ENCODE measurements at regions not wholly inside any gene's neighbourhood (a gene's known extent, or its start where the extent isn't known, plus 50 kb on each side); places are given as distances from the start of the nearest gene placed in this dataset.
A peak's percentile ranks its signal among the peaks of the same experiment; 100 is the strongest.

DNA sequence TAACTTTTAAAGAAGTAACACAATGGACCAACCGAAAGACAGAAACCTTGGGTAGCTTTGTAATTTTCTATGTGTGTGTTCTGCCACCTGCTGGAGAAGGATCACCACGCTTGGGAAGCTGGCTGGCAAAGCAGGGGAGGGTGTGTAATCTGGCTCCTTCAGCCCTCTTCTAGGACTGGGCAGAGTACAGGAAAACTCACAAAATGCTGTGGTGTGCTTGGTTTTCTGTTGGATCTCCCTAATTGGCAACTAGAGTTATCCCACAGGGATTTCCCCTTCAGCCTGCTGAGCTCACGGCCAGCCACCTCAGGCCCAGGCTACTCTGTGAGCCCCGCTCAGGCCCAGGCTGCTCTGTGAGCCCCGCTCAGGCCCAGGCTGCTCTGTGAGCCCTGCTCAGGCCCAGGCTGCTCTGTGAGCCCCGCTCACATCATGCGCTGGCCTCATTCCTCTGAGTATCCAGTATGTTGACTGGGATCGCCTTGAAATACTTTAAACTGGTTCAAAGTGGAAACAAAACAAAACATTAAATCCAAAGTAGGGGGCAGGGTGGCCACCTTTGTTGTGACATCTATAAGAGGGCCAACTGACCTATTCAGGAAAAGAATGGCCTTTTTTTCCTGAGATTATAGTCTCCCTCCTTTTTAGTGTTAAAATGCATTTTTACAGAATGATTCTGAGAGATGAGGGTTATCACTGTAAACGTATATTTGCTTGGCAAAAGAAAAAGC, 52.0 kb upstream of the RNU6-8 start:
- peak; percentile 38 for DNase-seq

GRCh38 chr14:32255789-32256188, 52.7 kb upstream of the RNU6-8 start:
- no peak for DNase-seq

GRCh38 chr14:32256576-32256975, 53.5 kb upstream of the RNU6-8 start:
- DNase-seq, result no peak

DNA sequence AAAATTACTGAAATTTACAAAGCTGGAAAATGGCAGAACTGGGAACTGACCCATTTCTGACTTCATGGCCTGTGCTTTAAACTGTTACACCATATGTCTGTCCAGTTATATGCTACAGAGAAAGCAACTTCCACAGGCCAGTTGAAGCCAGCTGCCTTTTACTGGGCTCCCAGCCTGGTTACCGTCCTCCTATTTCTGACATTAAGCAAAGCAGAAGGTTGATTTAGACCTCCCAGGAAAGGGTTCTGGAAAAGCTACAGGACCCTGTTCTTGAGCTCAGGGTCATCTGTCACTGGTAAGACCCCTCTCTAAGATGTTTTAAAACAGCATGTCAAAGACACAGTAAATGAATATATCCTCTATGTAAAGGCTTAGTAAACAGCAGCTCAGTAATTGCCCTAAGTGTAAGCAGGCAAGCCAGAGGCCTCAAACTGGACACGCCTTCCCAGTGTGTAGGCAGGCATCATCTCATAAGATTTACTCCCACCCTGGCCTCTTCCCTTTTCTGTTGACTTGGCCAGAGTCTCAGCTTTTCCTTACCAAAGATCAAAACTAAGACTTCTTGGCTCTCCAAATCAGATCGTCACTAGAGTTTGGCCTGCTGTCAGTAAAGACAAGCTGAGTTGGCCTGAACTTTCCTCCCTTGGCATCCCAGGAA, 55.4 kb upstream of the RNU6-8 start:
- DNase-seq, result no peak

DNA sequence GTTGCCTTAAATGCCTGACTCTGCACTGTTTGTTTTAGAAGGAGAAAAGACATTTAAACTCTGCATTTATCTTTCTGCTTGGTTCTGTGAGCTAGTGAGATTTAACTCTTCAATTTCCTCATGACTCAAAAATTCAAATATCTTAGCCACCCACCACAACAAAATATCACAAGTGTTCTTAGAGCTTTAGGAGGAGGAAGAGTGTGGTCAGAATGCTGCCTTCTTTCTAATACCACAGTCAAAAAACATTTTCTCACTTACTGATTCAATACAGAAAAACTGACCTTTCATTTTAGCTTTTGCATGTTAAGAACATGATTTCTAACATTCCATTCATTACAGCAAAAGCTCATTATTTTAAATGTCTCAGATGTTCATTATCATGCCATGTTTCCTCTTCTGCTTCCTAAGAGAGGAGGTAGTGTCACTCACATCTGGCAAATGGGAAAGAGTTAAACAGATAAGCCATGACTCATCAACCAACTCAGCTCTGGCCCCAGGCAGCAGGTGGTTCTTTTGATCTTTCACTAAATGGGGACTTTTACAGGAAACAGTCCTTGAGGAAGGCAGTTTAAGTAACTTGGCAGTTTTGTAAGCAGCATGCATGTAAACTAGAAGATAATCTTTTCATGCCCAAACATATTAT, 56.4 kb upstream of the RNU6-8 start:
- DNase-seq, result no peak

DNA sequence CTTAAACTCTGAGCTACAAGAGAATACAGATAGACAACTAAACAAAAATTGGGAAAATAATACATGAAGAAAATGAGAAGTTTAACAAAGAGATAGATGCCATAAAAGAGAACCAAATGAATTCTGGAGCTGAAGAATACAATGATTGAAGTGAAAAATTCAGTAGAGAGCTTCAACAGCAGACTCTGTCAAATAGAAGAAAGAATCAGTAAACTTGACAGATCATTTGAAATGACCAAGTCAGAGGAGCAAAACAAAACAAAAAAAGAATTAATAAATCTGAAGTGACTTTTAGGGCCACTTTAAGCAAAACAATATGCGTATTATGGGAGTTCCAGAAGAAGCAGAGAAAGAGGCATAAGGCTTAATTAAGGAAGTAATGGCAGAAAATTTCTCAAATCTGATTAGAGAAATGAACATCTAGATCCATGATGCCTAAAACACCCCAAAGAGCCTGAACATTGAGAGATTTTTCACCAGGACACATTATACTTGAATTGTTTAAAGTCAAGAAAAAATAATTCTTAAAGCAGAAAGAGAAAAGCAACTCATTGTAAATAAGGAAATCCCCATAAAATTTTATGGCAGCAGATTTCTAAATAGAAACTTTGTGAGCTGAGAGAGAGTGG, 61.0 kb upstream of the RNU6-8 start:
- no peak for DNase-seq

GRCh38 chr14:32265584-32265983, 62.5 kb upstream of the RNU6-8 start:
- DNase-seq, result no peak

DNA sequence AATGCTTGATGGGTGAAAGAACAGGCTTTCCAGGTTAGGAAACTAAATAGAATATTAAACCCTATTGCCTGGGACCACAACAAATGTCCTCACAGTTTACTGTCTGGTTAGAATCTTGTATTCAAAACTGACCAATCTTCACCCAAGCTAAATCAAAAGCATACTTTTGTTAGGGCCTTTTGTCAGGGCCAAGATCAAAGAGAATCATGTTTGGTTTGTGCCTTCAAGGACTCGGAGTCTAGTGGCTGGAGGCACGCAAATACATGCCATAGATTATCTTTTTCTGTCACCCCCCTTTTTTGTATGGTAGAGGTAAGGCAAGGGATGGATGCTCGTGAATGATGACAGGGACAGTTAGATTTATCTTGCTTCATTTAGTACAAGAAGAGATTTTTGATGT, 51.1 kb upstream of the AKAP6 start:
- DNase-seq, result no peak
